Kasumi-1 (cell line): ENCODE measurements at regions not wholly inside any gene's neighbourhood (a gene's known extent, or its start where the extent isn't known, plus 50 kb on each side); places are given as distances from the start of the nearest gene placed in this dataset.

Source experiments
- DNase-seq, 2 experiments: peaks; one replicate each; lab custom pipeline; 2025; lab: John Stamatoyannopoulos, UW

- no peak for DNase-seq
Observed at GRCh38 chr2:60657673-60658072, 98.4 kb upstream of the PAPOLG start.

- DNase-seq: no peak
Observed at GRCh38 chr2:60659026-60659425, 97.0 kb upstream of the PAPOLG start.

- DNase-seq: peak; percentile 26 to 41
Observed at GRCh38 chr2:60661073-60661738, 94.9 kb upstream of the PAPOLG start.

GRCh38 chr2:60662781-60663180, 93.3 kb upstream of the PAPOLG start:
- no peak for DNase-seq

- no peak for DNase-seq
Observed at GRCh38 chr2:60671966-60672365, 84.1 kb upstream of the PAPOLG start.

GRCh38 chr2:60674524-60675165, 81.4 kb upstream of the PAPOLG start:
- peak; percentile 83 for DNase-seq

DNA sequence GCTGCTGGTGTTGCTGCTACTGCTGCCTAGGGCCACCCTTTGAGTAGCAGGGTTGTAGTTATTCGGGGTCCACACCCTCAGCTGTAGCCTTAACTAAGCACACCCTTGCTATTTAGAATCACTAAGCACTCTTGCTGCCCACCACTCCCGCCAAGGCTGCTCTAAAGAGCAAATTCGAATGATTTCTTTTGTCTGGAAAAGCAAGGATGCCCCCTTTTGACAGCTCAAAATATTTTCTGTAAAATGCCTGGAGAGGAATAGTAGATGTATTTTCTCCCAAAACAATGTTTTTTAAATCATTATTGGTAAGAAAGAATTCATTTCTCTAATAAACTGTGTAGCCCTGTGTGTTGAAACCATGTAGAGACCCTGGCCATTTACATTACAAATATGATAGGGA, 80.8 kb upstream of the PAPOLG start:
- DNase-seq: peak in 1 of 2 experiments; percentile 14

- DNase-seq: peak; percentile 36 to 38
Observed at GRCh38 chr2:60676706-60677330, 79.2 kb upstream of the PAPOLG start.

- DNase-seq: no peak
Observed at GRCh38 chr2:60677356-60677755, 78.7 kb upstream of the PAPOLG start.

GRCh38 chr2:60678551-60678950, 77.5 kb upstream of the PAPOLG start:
- no peak for DNase-seq

GRCh38 chr2:60679036-60679780, 76.9 kb upstream of the PAPOLG start:
- no peak for DNase-seq

- no peak for DNase-seq
Observed at GRCh38 chr2:60693551-60693950, 62.5 kb upstream of the PAPOLG start.

GRCh38 chr2:60695793-60696192, 60.3 kb upstream of the PAPOLG start:
- no peak for DNase-seq

DNA sequence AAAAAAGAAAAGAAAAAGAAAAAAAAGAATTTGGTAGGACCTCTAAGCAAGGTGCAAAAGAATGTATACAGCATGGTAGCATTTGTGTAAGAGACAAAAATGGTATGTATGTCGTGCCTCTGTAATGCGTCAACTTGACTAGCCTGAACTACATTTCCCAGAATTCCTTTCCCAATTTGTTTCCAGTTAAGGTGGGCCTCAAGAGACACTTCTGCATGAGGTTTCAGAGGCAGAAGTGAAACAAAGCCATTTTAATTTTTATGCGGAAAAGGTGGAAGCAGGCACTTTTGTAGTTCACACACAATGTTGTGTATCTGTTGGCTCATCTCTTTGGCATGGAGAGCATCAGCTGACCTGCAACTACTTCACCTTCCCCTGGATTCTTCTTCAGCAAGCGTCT, 56.5 kb upstream of the PAPOLG start:
- DNase-seq: no peak

- DNase-seq: no peak
Observed at GRCh38 chr2:60706021-60706420, 50.0 kb upstream of the PAPOLG start.
